RWPE1 (cell line): ENCODE measurements at regions not wholly inside any gene's neighbourhood (a gene's known extent, or its start where the extent isn't known, plus 50 kb on each side); places are given as distances from the start of the nearest gene placed in this dataset.

Experiments
- CTCF ChIA-PET: fragments of 350-600 bp; sonication (Branson Sonifier 250); formaldehyde crosslinking; extraction: SDS; loops from one replicate; lab custom pipeline; 2021; lab: Yijun Ruan, JAX
- POLR2A ChIA-PET: fragments of 400-600 bp; formaldehyde crosslinking; extraction: SDS; loops from one replicate; lab custom pipeline; 2020; ENCODE audit warnings: antibody characterized with exemption; ENCODE audit not compliant: low non-redundant PET; lab: Yijun Ruan, JAX
- DNase-seq: peaks from one replicate; pipeline ENCODE4 v3.0.0; 2012; ENCODE audit warnings: low spot score
- H3K27ac ChIP-seq: fragments of 450-650 bp; 2 replicates; pipeline ENCODE4 v1.5.1; 2017
- CTCF ChIP-seq: fragments of 450-650 bp; conservative IDR thresholded peaks from 2 replicates; pipeline ENCODE4 v1.5.1; 2017; ENCODE audit warnings: low read depth, mild to moderate bottlenecking

GRCh38 chr7:96534221-96534620, 175.4 kb downstream of the SEM1 start:
- ChIA-PET CTCF (interaction anchor here (0.9 kb wide), 1 partner anchor 698 kb away, joined by 3 read pairs; no protein-coding TSS in a partner anchor), POLR2A (no interaction called here)
- TF ChIP-seq CTCF, result no peak
- H3K27ac ChIP-seq, result no peak overlapping the region
- DNase-seq, result no peak

DNA sequence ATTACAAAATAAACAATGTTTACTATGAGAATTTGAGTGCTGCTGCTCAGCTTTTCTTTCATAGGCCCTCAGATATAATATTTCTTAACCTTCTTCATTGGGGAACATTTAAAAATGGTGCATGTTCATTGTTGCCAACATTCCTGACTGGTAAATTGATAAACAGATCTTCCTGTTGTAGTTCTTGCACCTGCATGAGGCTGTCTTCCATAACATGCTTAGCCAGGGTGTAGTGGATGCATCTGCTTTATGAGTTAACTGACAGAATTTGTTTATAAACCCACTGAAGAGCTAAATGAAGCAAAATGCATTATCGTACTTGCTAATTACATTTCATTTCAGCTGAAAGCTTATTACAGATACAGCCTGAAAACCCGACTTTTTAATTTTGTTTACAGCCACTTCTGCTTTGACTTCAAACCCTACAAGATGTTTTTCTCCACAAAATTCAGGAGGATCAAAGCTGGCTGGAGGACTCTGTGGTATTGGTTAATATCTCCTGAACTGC, 177.2 kb downstream of the SEM1 start:
- H3K27ac ChIP-seq, result no peak overlapping the region
- no peak for TF ChIP-seq CTCF
- POLR2A ChIA-PET, result no interaction called here
- no peak for DNase-seq
- CTCF ChIA-PET, result no interaction called here

DNA sequence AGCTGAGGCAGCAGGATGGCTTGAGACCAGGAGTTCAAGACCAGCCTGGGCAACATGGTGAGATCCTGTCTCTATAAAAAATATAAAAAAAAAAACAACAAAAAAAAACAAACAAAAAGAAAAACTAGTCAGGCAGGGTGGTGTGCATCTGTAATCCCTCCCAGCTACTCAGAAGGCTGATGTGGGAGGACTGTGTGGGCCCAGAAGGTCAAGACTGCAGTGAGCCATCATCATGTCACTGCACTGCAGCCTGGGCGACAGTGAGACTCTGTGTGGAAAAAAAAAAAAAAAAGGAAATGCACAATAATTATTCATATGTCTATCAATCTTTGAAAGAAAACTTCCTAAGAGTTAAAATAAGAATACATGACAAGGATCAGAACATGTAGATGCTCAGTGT, 178.3 kb downstream of the SEM1 start:
- no peak for TF ChIP-seq CTCF
- DNase-seq, result no peak
- no peak overlapping the region for H3K27ac ChIP-seq
- POLR2A ChIA-PET, result no interaction called here
- CTCF ChIA-PET, result no interaction called here

DNA sequence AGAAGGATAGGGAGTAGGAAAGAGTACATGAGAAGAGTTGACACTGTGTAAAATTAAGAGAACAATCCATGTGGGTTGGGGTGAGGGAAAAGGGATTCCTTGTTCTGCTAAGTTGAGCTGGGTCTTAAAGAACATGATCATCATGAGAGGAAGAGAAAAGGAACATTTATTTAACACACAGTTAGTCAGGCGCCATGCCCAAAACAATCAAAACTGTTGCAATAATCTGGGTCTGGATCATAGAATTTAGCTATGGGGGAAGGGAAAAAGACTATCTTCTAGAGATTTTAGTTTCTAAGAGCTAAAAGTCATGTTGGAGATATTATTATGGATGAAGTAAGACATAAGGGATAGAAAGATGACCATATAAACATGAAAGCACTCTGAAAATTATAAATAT, 178.9 kb downstream of the SEM1 start:
- ChIA-PET POLR2A (interaction anchor here (0.6 kb wide), 1 partner anchor 187 kb away, joined by 3 read pairs; no protein-coding TSS in a partner anchor), CTCF (no interaction called here)
- TF ChIP-seq CTCF, result no peak
- no peak for DNase-seq
- H3K27ac ChIP-seq, result no peak overlapping the region

GRCh38 chr7:96527133-96527827, 182.4 kb downstream of the SEM1 start:
- no peak for DNase-seq
- TF ChIP-seq CTCF, result no peak
- POLR2A ChIA-PET, result no interaction called here
- CTCF ChIA-PET, result interaction anchor here (0.7 kb wide), 1 partner anchor 328 kb away, joined by 3 read pairs; no protein-coding TSS in a partner anchor
- no peak overlapping the region for H3K27ac ChIP-seq

DNA sequence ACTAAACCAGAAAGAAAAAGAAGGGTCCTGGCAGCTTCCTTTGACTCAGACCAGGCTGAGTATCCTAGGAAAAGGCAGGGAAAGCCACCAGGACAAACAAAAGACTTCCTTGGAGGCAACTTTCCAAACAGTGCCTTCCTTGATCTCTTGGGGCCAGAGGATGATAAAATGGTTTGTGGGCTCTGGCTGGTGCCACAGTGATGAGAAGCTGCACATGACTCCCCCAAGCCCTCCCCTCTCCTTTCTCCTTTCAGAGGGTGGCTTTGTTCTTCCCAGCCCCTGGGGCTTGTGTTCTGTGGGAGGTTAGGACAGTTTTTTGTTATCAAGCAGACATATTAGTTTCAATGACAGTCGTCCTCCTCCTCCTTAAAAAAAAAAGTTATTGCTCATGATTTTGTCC, 183.2 kb downstream of the SEM1 start:
- ChIA-PET POLR2A (no interaction called here), CTCF (interaction anchor here (0.6 kb wide), 1 partner anchor 32 kb away, joined by 5 read pairs; no protein-coding TSS in a partner anchor)
- DNase-seq, result no peak
- H3K27ac ChIP-seq, result no peak overlapping the region
- TF ChIP-seq CTCF, result no peak
